ENCODE measurements at regions not wholly inside any gene's neighbourhood (a gene's known extent, or its start where the extent isn't known, plus 50 kb on each side); places are given as distances from the start of the nearest gene placed in this dataset.

- TF ChIP-seq TAF1 (IDR thresholded peaks at IDR 0.05; ENCODE audit: low read depth, low read length): no peak
- no peak for TF ChIP-seq POLR2AphosphoS5 (IDR thresholded peaks at IDR 0.05; ENCODE audit: low read depth, low read length)
Measured at GRCh38 chr5:34475249-34475966, 180.7 kb upstream of the RAI14 start.

Measured in GM12891 (cell line).